Breast epithelium (tissue), 4 donors: ENCODE measurements at regions not wholly inside any gene's neighbourhood (a gene's known extent, or its start where the extent isn't known, plus 50 kb on each side); places are given as distances from the start of the nearest gene placed in this dataset.

Experiments used
- DNase-seq, 2 donors: peaks; one replicate each; pipeline ENCODE4 v3.0.0-alpha.2; 2019; ENCODE audit warnings: low spot score in 2 of 2
- H3K27ac ChIP-seq, 2 donors: fragments of 200-600 bp; sonication (generic) in 1 of 2; one replicate each; pipeline ENCODE4 v1.5.1; 2016 to 2019; ENCODE audit warnings: mild to moderate bottlenecking in 1 of 2
- H3K27me3 ChIP-seq, 2 donors: fragments of 200-600 bp; sonication (generic) in 1 of 2; one replicate each; pipeline versions ENCODE4 v1.5.1 to v1.6.0; 2017 to 2019; ENCODE audit warnings: control low read depth in 1 of 2, mild to moderate bottlenecking in 1 of 2
- H3K36me3 ChIP-seq: fragments of 200-600 bp; one replicate; pipeline ENCODE4 v1.5.1; 2019
- H3K4me1 ChIP-seq, 2 donors: fragments of 200-600 bp; sonication (generic); one replicate each; pipeline ENCODE4 v1.5.1; 2016 to 2019; ENCODE audit warnings: control low read depth in 1 of 2
- H3K4me3 ChIP-seq, 3 donors: fragments of 200-600 bp; sonication (generic); 1 replicate in 2 of 3; 2 replicates in 1 of 3; pipeline ENCODE4 v1.5.1; 2016 to 2019; ENCODE audit warnings: mild to moderate bottlenecking in 3 of 3, moderate library complexity in 2 of 3
- H3K9me3 ChIP-seq, 2 donors: fragments of 200-600 bp; sonication (generic) in 1 of 2; one replicate each; pipeline ENCODE4 v1.5.1; 2016 to 2019; ENCODE audit warnings: control low read depth in 1 of 2
- POLR2A ChIP-seq: fragments of 450-650 bp; IDR thresholded peaks from one replicate; pipeline ENCODE4 v1.6.1; 2016; ENCODE audit warnings: antibody characterized with exemption, mild to moderate bottlenecking, moderate library complexity
- POLR2AphosphoS5 ChIP-seq, 3 donors: sonication (generic); formaldehyde crosslinking; IDR thresholded peaks; one replicate each; pipeline ENCODE4 v1.6.1; 2017; ENCODE audit warnings: antibody characterized with exemption in 3 of 3
- intact Hi-C: fragments of 100-400 bp; cut with DNase I; formaldehyde crosslinking; loops from one replicate; pipeline ENCODE4 v1.15.1; 2023; ENCODE audit warnings: low total_unique reads
- TF ChIP-seq, protein P1 (sequence below), 3 donors: fragments of 450-650 bp; IDR thresholded peaks; one replicate each; pipeline ENCODE4 v1.5.1; 2016 to 2017; ENCODE audit warnings: antibody characterized with exemption in 3 of 3, mild to moderate bottlenecking in 3 of 3, moderate library complexity in 3 of 3

DNA sequence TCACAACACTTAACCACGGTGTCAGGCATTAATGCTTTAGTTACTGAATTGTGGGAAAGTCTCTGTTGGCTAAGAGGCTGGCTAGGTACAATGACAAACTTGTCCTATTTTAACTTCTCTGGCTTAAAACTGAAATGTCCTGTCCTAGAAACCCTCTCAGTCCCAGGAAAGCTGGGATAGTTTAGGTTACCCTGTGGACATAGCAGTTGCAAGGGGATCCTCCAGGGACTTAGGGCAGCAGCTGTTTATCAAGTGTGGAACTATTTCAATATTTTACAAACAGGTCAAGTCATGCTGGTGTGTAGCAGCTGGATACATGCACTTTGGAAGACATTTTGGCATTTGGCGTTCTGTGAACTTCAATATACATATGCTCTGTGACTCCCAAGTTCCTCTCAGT is 95.0 kb upstream of the ARRDC3 start:
- Histone ChIP-seq H3K9me3 (no peaks in the 10 kb centered on the region), H3K4me1 (no peaks in the 10 kb centered on the region), H3K36me3 (no peaks in the 10 kb centered on the region), H3K4me3 (no peak overlapping the region), H3K27ac (no peak overlapping the region), H3K27me3 (no peaks in the 10 kb centered on the region)
- no peak for DNase-seq
- TF ChIP-seq, protein P1, sequence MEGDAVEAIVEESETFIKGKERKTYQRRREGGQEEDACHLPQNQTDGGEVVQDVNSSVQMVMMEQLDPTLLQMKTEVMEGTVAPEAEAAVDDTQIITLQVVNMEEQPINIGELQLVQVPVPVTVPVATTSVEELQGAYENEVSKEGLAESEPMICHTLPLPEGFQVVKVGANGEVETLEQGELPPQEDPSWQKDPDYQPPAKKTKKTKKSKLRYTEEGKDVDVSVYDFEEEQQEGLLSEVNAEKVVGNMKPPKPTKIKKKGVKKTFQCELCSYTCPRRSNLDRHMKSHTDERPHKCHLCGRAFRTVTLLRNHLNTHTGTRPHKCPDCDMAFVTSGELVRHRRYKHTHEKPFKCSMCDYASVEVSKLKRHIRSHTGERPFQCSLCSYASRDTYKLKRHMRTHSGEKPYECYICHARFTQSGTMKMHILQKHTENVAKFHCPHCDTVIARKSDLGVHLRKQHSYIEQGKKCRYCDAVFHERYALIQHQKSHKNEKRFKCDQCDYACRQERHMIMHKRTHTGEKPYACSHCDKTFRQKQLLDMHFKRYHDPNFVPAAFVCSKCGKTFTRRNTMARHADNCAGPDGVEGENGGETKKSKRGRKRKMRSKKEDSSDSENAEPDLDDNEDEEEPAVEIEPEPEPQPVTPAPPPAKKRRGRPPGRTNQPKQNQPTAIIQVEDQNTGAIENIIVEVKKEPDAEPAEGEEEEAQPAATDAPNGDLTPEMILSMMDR (IDR thresholded peaks at IDR 0.05), result no peak
- TF ChIP-seq POLR2A (no peak), POLR2AphosphoS5 (IDR thresholded peaks at IDR 0.05) (no peak)
- intact Hi-C loops, result no loop called here

DNA sequence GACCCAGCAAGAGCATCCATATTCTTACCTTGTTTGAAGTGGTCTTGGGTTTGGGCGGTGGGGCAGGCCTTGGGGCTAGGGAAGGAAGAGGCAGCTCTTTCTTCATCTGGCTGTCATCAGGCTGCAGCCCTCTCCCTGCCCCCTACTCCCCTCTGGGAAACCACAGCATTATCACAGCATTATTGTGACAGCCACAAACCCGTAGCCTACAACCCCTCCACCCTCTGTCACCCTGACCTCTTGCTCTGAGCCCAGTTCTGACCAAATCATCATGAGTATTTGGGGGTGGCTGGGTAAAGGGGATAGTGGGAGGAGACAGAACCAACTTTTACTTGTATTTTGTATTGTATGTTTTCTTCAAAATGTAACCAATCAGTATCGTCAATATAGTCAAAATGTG is 94.3 kb upstream of the ARRDC3 start:
- no peak overlapping the region for H3K27ac ChIP-seq
- no peak for DNase-seq
- no peaks in the 10 kb centered on the region for H3K4me1 ChIP-seq
- no peaks in the 10 kb centered on the region for H3K36me3 ChIP-seq
- H3K4me3 ChIP-seq, result no peak overlapping the region
- TF ChIP-seq POLR2A (no peak), POLR2AphosphoS5 (IDR thresholded peaks at IDR 0.05) (no peak)
- TF ChIP-seq, protein P1 (IDR thresholded peaks at IDR 0.05), result no peak
- no peaks in the 10 kb centered on the region for H3K27me3 ChIP-seq
- no peaks in the 10 kb centered on the region for H3K9me3 ChIP-seq
- intact Hi-C loops, result no loop called here

DNA sequence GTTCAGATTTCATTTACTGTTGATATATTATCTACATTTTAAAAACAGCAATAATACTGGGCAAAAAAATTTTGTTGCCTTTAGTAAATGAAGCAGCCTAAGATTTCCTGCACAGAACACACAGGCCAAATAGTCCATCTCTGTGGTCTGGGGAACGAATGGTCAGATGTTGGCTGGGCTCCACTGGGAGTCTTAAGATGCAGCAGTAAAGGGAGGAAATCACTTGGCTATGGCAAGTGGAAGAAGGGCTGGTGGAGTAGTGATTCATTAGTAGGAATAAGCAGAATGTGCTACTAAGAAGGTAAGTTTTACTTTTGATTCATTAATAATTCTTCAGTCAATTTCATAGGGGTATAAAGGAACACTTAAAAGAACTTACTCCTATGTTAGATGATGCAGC is 91.1 kb upstream of the ARRDC3 start:
- intact Hi-C loops, result no loop called here
- DNase-seq, result no peak
- TF ChIP-seq, protein P1 (IDR thresholded peaks at IDR 0.05), result no peak
- TF ChIP-seq POLR2A, result no peak
- TF ChIP-seq POLR2AphosphoS5 (IDR thresholded peaks at IDR 0.05), result no peak
- Histone ChIP-seq H3K4me3 (no peak overlapping the region), H3K27ac (no peak overlapping the region), H3K9me3 (no peaks in the 10 kb centered on the region), H3K36me3 (no peaks in the 10 kb centered on the region), H3K27me3 (no peaks in the 10 kb centered on the region), H3K4me1 (no peaks in the 10 kb centered on the region)

DNA sequence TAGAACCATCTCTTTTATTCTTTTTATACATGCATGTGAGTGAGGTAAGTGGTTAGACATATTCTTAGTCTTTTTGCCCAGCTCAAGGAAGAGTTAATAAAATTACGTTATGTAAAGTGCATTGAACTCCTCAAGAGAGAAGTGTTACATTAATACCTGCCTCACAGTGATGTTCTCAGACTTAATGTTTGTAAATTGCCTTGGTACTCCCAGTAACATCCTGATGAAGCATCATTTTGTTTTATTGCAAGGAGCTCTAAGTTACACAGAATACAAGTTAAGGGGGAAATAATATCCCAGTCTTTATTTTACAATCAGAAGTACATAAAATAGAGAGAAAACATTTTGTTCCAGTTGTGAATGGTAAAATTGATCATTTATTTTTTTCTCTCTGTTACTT is 89.5 kb upstream of the ARRDC3 start:
- Histone ChIP-seq H3K4me1 (no peaks in the 10 kb centered on the region), H3K4me3 (no peak overlapping the region), H3K27ac (no peak overlapping the region), H3K27me3 (no peaks in the 10 kb centered on the region), H3K36me3 (no peaks in the 10 kb centered on the region), H3K9me3 (no peaks in the 10 kb centered on the region)
- TF ChIP-seq, protein P1 (IDR thresholded peaks at IDR 0.05), result no peak
- TF ChIP-seq POLR2A (no peak), POLR2AphosphoS5 (IDR thresholded peaks at IDR 0.05) (no peak)
- no peak for DNase-seq
- intact Hi-C loops, result no loop called here

DNA sequence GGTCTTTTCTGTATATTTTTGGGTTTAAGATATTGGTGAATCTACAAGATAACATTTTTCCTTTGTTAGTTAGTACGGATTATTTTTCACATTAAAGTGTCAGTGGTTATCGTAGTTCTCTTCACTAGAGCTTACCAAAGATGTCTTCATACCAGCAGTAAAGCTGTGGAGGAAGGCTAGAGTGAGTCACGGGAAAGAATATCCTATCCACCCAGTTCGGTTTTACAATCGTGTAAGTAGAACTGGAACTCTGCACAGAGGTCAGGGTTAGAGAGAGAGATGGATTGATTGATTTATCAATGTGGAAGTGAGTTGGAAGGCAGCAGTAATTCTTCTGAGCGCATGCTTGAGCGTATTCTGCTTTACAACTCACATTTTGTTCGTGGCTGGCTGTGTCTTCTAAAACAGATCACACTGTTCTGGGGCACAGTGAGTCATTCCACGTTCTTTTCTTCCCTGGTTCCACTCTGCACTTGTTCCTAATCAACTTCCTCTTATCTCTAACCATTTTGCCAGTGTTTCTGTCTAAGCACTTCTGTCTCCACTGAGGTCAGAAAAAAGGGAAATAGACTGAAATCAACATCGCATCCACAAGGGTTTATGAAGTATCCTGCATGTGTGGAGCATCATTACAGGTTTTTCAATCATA is 86.5 kb upstream of the ARRDC3 start:
- H3K36me3 ChIP-seq, result no peaks in the 10 kb centered on the region
- TF ChIP-seq POLR2AphosphoS5 (IDR thresholded peaks at IDR 0.05), result no peak
- TF ChIP-seq, protein P1 (IDR thresholded peaks at IDR 0.05), result no peak
- no peak for TF ChIP-seq POLR2A
- no peak for DNase-seq
- intact Hi-C loops, result no loop called here
- no peaks in the 10 kb centered on the region for H3K27me3 ChIP-seq
- no peaks in the 10 kb centered on the region for H3K4me1 ChIP-seq
- H3K27ac ChIP-seq, result peak overlapping the region in 1 of 2 donors; percentile 3
- no peak overlapping the region for H3K4me3 ChIP-seq
- no peaks in the 10 kb centered on the region for H3K9me3 ChIP-seq
